DMS153 treated with DMSO at 0.1 percent for 48 hours (cell line): ENCODE measurements at regions not wholly inside any gene's neighbourhood (a gene's known extent, or its start where the extent isn't known, plus 50 kb on each side); places are given as distances from the start of the nearest gene placed in this dataset.
"Not testable (repeated sequence)": the region's sequence is repeated elsewhere in the genome, so short reads cannot be mapped to it uniquely, and the experiment has no call there.

Source experiments
- DNase-seq: peaks from one replicate; lab custom pipeline; 2025; ENCODE audit not compliant: unreplicated experiment; lab: John Stamatoyannopoulos, UW

- no peak for DNase-seq
These were observed 171.1 kb downstream of the ZNF621 start for GRCh38 chr3:40695848-40696247.

DNA sequence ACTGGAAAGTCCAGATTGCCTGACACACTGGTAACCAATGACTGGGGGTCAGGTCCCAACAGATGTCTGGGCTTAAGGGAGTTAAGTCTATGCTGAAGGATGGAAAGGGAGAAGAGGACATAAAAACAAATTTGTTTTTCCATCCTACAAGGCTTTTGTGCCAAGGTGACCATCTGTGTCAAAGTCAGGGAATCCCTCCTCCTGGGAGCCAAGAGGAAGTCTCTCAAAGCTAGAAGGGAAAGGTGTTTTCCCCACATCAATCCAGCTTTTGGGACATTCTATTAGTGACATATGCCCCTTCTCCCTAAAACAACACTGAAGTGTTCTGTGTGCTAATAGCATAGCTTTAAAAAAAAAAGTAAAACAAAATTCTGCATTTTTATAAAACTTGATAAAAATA lies 173.9 kb downstream of the ZNF621 start:
- not testable (repeated sequence) for DNase-seq

- no peak for DNase-seq
These were observed 176.3 kb downstream of the ZNF621 start for GRCh38 chr3:40701016-40701588.

DNA sequence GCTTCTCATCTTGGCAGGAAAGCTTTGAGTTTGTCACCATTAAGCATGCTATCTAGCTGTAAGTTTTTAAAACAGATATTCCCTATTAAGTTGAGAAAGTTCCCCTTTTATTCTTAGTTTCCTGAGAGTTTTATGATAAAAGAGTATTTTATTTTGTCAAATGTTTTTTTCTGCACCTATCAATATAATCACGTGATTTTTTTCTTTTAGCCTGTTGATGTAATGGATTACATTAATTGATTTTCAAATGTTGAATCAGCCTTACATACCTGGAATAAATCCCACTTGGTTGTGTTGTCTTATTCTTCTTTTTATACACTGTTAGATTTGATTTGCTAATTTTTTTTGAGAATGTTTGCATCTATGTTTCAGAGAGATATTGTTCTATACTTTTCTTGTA lies 179.5 kb downstream of the ZNF621 start:
- DNase-seq: no peak

GRCh38 chr3:40705663-40706062 lies 180.9 kb downstream of the ZNF621 start:
- no peak for DNase-seq

DNA sequence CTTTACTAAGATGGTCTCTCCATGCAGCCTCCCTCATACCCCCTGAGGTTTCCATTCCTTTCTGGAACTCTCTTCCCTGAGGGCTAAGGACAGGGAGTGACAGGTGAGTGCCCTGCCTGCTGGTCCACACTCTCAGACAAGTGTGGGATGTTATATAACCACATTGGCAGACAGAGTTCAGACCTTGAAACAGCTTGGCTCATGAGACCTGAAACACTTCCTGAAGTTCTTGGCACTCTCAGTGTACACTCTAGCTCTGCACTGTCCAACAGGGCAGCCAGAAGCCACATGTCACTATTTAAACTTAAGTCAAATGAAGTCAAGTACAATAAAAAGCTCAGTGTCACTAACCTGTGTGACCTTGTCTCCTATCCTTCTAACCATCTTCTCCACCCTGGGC lies 188.5 kb downstream of the ZNF621 start:
- no peak for DNase-seq

DNA sequence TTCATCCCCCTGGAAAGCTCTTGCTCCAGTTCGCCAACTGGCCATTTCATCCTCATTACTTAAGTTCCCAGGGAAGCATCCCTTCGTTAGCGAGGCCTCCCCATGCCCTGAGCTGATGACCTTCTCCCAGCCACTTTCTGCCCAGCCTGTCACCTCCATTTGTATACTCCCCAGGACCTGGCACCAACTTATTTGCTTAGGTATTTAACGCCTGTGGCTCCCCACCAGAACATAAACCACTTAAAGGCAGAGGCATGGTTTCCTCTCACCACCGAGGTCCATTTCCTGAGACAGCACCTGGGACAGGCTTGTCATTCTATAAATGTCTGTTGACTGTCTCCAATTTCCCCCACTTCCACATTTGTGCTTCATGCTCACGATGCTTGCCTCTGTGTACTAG lies 189.0 kb downstream of the ZNF621 start:
- DNase-seq: no peak

- DNase-seq: no peak
These were observed 190.1 kb downstream of the ZNF621 start for GRCh38 chr3:40714771-40715345.

GRCh38 chr3:40715551-40715950 lies 190.8 kb downstream of the ZNF621 start:
- DNase-seq: no peak

DNA sequence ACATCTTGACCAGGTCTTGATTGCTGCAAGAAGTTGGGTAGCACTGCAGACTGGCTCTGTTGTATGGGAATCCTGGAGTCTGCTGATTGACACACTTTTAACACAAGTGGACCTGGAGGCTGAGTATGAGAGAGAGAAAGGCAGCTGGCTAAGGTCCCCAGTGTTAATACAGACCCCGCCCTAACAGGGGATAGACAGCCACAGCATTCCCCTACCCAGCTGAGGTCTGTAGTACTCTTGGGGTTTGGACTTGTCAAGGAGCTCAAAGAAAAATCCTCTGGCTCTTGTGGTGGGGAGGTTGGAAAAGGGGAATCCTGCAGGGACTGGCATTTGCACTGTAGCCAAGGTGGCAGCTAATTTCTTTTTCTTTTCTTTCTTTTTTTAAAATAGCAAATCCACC lies 192.7 kb downstream of the ZNF621 start:
- no peak for DNase-seq

GRCh38 chr3:40718209-40718608 lies 193.4 kb downstream of the ZNF621 start:
- DNase-seq: no peak

GRCh38 chr3:40718681-40719080 lies 193.9 kb downstream of the ZNF621 start:
- DNase-seq: no peak

DNA sequence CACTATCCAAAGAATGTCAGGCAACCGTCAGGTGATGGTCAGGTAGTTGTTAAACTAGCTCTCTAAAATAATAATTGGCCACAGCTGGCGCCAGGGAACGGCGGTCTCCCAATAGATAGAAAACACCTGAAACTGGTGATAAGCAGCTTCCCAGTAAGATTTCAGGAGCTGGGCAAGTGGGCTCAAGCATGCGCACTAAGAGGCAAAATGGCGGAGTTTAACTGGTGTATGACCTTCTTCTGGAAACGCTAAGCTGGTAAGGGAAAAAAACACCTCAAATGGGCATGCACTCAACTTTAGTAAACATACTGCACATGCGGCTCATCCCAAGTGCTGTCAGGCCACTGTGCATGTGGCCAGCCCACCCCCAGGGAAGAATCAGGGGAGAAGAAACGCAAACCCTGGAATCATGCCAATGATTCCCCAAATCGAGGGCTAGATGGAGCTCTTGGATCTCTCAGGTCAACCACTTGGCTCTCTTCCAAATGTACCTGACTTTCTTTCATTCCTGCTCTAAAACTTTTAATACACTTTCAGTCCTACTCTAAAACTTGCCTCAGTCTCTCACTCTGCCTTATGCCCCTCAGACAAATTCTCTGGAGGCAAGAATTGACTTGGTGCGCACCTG lies 195.0 kb downstream of the ZNF621 start:
- DNase-seq: no peak

DNA sequence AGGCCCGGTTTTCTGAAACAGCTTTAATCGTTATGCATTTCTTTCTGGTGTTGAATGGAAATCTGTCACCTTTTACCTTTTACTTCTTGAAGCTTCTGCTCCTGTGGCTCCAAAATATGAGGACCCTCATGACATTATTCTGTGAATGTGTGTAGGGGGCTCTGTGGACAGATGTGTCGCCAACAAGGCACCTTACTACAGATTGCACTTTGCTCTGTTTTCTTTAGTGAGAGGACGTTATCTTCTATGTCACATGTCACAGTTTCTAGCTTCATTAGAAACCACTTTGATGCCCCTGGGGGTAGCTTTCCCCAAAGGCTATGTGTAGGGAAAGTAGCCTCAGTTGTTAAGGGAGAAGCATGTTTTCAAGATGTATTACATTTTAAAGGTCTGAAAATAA lies 195.6 kb downstream of the ZNF621 start:
- DNase-seq: no peak

DNA sequence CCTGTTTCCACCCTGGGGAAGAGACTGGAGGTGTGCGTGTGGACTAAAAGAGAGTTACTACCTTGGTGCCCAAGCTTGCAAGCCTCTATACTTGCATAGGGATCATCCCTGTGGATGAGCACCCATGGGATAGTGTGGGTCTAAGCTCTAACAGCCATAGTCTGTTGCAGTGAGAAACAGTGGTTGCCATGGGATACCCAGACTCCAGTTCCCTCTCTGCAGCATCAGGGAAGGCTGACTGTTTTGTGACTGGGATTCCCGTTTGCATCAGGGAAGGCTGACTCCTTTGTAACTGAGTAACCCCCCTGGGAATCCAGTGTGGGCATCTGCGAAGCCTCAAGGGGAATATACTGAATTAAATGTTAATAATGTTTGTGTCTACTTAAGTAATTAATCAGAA lies 196.1 kb downstream of the ZNF621 start:
- DNase-seq: no peak

GRCh38 chr3:40723083-40723660 lies 198.4 kb downstream of the ZNF621 start:
- no peak for DNase-seq

- no peak for DNase-seq
These were observed 200.3 kb downstream of the ZNF621 start for GRCh38 chr3:40725031-40725430.

DNA sequence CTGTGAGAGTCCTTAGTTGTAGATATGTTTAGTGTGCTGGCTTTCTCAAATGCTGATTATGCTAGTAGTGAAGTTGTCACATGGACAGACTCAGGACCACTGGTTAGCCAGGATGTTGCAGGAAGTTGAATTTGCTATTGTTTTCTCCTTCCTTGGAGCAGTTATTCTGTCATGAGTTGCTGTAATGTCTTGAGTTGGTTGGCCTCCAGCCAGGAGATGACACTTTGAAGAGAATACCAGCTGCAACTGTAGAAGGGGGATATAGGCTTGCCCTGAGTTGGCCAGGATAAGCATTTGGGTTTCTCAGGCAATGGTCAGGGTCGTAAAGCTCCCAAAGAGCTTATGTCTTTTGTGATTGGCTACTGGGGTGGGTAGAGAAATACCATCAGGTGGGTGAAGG lies 206.7 kb downstream of the ZNF621 start:
- no peak for DNase-seq

GRCh38 chr3:40736943-40737342 lies 212.2 kb downstream of the ZNF621 start:
- no peak for DNase-seq

DNA sequence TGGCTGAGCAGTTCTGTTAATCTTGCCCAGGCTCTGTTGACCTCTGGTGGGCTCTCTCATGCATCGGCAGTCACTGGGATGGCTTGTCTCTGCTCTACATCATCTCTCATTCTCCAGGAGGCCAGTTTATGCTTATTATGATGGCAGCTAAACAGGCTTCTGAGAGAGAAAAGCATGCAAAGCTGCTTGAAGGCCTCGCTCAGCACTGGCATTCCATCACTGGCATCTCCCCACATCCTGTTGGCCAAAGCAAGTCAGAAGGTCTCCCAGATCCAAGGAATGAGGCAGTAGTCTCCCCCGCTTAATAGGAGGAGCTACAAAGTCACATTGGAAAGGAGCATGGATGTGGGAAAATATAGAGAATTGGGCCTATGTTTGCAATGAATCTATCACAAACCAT lies 212.6 kb downstream of the ZNF621 start:
- DNase-seq: no peak

DNA sequence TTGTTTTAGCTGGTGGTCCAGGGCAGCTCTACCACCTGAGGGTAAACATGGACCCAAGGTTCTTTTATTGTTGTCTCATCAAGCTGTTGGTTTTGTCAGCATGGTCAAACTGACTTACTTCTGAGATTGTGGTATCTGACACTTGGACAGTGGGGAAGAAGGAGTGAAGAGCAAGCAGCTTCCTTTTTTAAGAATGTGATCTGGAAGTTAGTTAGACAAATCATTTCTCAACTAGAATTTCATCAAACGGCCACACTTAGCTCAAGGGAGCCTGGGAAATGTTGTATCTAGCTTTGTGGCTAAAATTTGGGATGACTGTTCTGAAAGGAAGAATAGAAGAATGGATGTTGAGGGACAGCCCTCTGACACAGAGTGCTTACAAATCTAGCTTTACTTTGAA lies 215.2 kb downstream of the ZNF621 start:
- no peak for DNase-seq

DNA sequence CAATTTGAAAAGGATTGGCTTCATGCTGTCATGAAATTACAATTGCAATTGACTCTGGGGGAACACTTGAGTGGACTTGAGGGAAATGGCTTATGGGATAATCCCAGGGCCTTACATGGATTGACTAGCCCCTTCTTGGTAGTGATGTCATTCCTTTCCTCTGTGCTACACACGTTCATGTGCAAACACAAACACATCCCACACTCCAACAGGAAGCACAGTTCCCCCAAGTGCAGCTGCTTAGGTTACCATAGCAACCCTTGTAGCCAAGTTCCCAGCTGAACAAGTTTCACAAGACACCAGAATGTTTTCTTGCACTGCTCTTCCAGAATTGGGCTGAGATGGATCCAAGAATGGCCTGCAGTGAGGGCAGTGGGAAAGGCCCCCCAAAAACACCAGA lies 217.0 kb downstream of the ZNF621 start:
- DNase-seq: no peak
